22Rv1 (cell line): ENCODE measurements at regions not wholly inside any gene's neighbourhood (a gene's known extent, or its start where the extent isn't known, plus 50 kb on each side); places are given as distances from the start of the nearest gene placed in this dataset.

ENCODE experiments used
- H3K27ac ChIP-seq: fragments of 450-650 bp; 2 replicates; pipeline ENCODE4 v1.5.1; 2017
- CTCF ChIP-seq: fragments of 450-650 bp; IDR thresholded peaks from 2 replicates; pipeline ENCODE4 v1.5.1; 2017; ENCODE audit warnings: mild to moderate bottlenecking
- ZFX ChIP-seq: fragments of 450-650 bp; IDR thresholded peaks from 2 replicates; pipeline ENCODE4 v1.6.1; 2017; ENCODE audit warnings: antibody characterized with exemption, borderline replicate concordance

- no peak overlapping the region for H3K27ac ChIP-seq
- no peak for TF ChIP-seq CTCF
- no peak for TF ChIP-seq ZFX
Measured at GRCh38 chr16:62568926-62569325, 532.7 kb upstream of the CDH8 start.

- no peak for TF ChIP-seq CTCF
- no peak for TF ChIP-seq ZFX
Measured at GRCh38 chr16:62565706-62566105, 529.5 kb upstream of the CDH8 start.

GRCh38 chr16:62564291-62564690, 528.1 kb upstream of the CDH8 start:
- TF ChIP-seq CTCF, result no peak
- no peak for TF ChIP-seq ZFX
- H3K27ac ChIP-seq, result no peak overlapping the region

More at GRCh38 chr16:62565706-62566105, 529.5 kb upstream of the CDH8 start:
- H3K27ac ChIP-seq, result no peak overlapping the region

- no peak for TF ChIP-seq CTCF
- H3K27ac ChIP-seq, result no peak overlapping the region
Measured at GRCh38 chr16:62562121-62562520, 525.9 kb upstream of the CDH8 start.

- no peak for TF ChIP-seq CTCF
- no peak for TF ChIP-seq ZFX
Measured at GRCh38 chr16:62549875-62550274, 513.6 kb upstream of the CDH8 start.

GRCh38 chr16:62548095-62548494, 511.9 kb upstream of the CDH8 start:
- H3K27ac ChIP-seq, result no peak overlapping the region
- TF ChIP-seq ZFX (no peak), CTCF (no peak)

More at GRCh38 chr16:62549875-62550274, 513.6 kb upstream of the CDH8 start:
- no peak overlapping the region for H3K27ac ChIP-seq

GRCh38 chr16:62546701-62547100, 510.5 kb upstream of the CDH8 start:
- no peak overlapping the region for H3K27ac ChIP-seq
- no peak for TF ChIP-seq CTCF
- TF ChIP-seq ZFX, result no peak
